HCT116 (cell line): ENCODE measurements at regions not wholly inside any gene's neighbourhood (a gene's known extent, or its start where the extent isn't known, plus 50 kb on each side); places are given as distances from the start of the nearest gene placed in this dataset.

ENCODE experiments used
- EZH2 ChIP-seq: fragments of 200-600 bp; sonication (generic); IDR thresholded peaks from 2 replicates; pipeline ENCODE4 v1.6.1; 2017; ENCODE audit warnings: antibody characterized with exemption, mixed run types
- JUND ChIP-seq: IDR thresholded peaks from 2 replicates; pipeline ENCODE4 v1.6.1; 2012
- POLR2AphosphoS5 ChIP-seq: IDR thresholded peaks from 2 replicates; pipeline ENCODE4 v1.6.1; 2011; ENCODE audit warnings: mild to moderate bottlenecking, low read depth, low read length, moderate library complexity
- RAD21 ChIP-seq: IDR thresholded peaks from 2 replicates; pipeline ENCODE4 v1.6.1; 2012; ENCODE audit warnings: low read depth, mild to moderate bottlenecking
- SIN3A ChIP-seq: IDR thresholded peaks from 2 replicates; pipeline ENCODE4 v1.6.1; 2012; ENCODE audit warnings: low read depth
- ZNF274 ChIP-seq: fragments of 200-500 bp; sonication (Bioruptor generic); IDR thresholded peaks from 2 replicates; pipeline ENCODE4 v1.6.1; 2014; ENCODE audit warnings: mild to moderate bottlenecking, low read depth, low read length, inconsistent platforms
- TF ChIP-seq, protein P1 (sequence below), 3 experiments: fragments of 200-600 bp in 1 of 3; sonication (generic) in 1 of 3; IDR thresholded peaks in 2 of 3; conservative IDR thresholded peaks in 1 of 3; 2 replicates each; pipeline ENCODE4 v1.5.1; 2012 to 2017; ENCODE audit warnings: low read depth in 2 of 3, low read length in 2 of 3, antibody characterized with exemption in 1 of 3, borderline replicate concordance in 1 of 3, control low read depth in 1 of 3, mild to moderate bottlenecking in 1 of 3, mixed read lengths in 1 of 3, mixed run types in 1 of 3, moderate library complexity in 1 of 3; ENCODE audit not compliant: insufficient read depth in 1 of 3

- TF ChIP-seq POLR2AphosphoS5 = no peak
- no peak for TF ChIP-seq ZNF274
- TF ChIP-seq, protein P1, sequence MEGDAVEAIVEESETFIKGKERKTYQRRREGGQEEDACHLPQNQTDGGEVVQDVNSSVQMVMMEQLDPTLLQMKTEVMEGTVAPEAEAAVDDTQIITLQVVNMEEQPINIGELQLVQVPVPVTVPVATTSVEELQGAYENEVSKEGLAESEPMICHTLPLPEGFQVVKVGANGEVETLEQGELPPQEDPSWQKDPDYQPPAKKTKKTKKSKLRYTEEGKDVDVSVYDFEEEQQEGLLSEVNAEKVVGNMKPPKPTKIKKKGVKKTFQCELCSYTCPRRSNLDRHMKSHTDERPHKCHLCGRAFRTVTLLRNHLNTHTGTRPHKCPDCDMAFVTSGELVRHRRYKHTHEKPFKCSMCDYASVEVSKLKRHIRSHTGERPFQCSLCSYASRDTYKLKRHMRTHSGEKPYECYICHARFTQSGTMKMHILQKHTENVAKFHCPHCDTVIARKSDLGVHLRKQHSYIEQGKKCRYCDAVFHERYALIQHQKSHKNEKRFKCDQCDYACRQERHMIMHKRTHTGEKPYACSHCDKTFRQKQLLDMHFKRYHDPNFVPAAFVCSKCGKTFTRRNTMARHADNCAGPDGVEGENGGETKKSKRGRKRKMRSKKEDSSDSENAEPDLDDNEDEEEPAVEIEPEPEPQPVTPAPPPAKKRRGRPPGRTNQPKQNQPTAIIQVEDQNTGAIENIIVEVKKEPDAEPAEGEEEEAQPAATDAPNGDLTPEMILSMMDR (IDR thresholded peaks at IDR 0.05 in 2 of 3, conservative IDR thresholded peaks at IDR 0.05 in 1 of 3; ENCODE audit: borderline replicate concordance in 1 of 3, insufficient read depth in 1 of 3, low read depth in 2 of 3, low read length in 2 of 3) = no peak
- TF ChIP-seq JUND = no peak
- TF ChIP-seq EZH2 = no peak
- TF ChIP-seq RAD21 = no peak
- no peak for TF ChIP-seq SIN3A
These were observed 177.6 kb downstream of the MIS18A start for GRCh38 chr21:32101277-32101676.
